ENCODE measurements at regions not wholly inside any gene's neighbourhood (a gene's known extent, or its start where the extent isn't known, plus 50 kb on each side); places are given as distances from the start of the nearest gene placed in this dataset.

DNA sequence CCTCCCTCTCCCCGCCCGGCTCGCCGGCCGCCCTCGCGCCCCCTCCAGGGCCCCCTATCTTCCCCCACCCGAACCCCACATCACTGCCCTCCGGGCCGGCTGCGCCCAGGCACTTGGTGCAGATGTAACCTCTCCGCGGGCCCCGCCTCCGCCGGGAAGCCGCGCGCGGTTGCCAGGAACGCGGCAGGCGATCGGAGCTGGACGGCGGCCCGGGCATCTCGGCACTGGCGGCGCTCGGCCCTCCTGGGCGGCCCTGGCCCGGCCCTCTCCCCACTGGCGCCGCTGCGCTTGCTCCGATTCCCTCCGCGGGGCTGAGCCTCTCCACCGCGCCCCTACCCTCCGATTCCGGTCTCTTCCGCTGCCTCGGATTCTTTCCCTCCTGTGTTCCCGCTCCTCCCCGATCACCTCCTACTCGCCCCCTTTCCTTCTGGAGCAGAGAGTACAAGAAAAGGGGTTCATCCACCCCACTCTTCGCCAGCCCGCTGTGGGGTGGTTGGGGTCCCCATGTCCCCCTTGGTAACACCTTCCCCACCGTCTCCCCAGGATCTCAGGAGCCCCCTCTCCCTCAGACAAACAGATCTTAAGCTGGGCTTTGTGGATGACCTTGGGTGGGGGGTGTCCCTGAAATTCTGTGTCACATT, 70.6 kb downstream of the C9orf50 start:
- TF ChIP-seq EZH2 (IDR thresholded peaks at IDR 0.05) (no peak), POLR2AphosphoS5 (IDR thresholded peaks at IDR 0.05; ENCODE audit: borderline replicate concordance, low read depth, low read length) (no peak)
